SHP77 treated with DMSO at 0.1 percent for 48 hours (cell line): ENCODE measurements at regions not wholly inside any gene's neighbourhood (a gene's known extent, or its start where the extent isn't known, plus 50 kb on each side); places are given as distances from the start of the nearest gene placed in this dataset.

Experiments
- DNase-seq: peaks from one replicate; lab custom pipeline; 2025; lab: John Stamatoyannopoulos, UW

DNA sequence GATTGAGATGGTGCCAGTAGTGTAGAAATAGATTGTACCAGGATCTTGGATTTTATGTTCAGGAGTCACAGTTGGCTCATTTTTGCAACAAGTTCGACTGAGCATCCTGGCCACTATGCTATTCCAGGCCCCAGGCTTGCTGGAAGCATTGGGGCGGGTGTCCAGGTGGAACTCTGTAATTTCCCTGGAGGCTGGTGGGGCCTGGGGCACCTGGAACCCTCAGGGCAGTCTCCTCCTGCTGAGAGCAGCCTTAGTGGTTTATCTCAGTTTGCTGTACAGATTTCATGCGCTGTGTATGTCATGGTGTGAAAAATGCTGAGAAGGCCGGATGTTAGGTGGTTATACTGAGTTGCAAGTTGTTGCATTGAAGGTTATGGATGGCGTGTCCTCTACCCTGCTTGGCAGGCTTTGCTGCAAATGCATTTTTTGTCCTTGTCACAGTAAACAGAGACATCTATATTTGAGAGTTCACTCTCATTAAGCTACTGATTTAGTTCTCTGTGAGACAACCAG, 135.1 kb upstream of the MYLIP start:
- no peak for DNase-seq

DNA sequence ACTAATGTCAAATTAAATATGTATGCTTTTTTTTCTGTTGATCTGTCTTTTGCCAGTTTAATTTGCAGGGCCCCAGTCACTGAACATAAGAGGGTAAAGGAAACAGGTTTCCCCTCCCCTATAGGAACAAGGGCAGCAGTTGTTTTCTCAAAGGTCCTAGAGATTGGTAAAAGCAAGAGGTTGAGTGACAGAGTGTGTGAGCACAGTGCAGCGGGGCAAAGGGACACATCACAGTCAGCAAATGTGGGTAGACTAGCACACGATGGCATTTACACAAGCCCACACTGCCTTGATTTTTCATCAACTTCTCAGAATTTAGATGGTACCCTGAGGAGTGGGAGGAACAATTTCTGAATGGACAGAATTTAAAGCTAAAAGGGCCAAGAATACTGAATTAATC, 138.7 kb upstream of the MYLIP start:
- DNase-seq = no peak

DNA sequence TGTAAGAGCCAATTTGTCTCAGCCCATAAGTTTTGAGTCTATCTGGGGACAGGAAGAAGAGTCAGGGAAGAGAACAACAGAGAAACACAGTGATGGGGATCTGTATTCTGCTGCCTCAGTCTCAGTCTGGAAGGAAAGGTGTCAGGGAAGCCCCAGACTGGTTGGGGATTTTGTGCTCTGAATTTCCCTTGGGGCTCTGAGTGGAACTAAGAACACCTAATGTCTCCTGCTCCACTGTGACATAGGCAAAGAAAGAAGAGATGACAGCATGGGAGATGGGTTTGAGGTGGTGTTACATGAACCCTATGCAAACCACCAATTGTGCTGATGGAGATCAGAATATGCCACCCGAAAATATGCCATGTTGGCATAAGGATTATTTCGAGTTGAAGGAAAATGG, 139.5 kb upstream of the MYLIP start:
- DNase-seq = no peak

GRCh38 chr6:15987569-15987968, 141.3 kb upstream of the MYLIP start:
- no peak for DNase-seq

DNA sequence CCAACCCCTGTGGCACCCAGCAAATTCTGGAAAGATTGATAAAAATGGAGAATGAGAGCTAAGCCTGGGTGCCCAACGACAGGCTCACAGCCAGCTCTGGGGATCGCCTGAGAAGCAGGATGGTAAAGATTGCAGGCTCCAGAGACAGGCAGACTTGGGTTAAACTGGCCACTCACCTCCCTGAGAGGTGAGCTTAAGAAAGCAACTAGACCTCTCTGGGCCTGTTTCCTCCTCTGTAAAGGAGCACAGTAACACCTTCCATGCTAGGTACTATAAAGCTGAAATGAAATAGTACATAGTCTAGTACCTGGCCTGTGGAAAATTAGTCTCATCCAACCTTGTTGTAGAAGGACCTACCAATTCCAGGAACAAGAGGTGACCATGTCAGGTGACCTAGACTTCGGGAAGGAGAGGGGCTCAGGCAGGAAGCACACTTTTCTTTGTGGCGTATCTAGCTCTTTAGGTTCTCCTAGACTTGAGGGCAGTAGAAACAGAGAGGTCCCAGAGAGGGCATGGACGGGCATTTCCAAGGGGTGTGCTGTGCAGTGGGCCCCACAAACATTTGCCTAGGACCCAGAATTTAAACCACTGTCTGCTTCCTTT, 142.8 kb upstream of the MYLIP start:
- DNase-seq = no peak

DNA sequence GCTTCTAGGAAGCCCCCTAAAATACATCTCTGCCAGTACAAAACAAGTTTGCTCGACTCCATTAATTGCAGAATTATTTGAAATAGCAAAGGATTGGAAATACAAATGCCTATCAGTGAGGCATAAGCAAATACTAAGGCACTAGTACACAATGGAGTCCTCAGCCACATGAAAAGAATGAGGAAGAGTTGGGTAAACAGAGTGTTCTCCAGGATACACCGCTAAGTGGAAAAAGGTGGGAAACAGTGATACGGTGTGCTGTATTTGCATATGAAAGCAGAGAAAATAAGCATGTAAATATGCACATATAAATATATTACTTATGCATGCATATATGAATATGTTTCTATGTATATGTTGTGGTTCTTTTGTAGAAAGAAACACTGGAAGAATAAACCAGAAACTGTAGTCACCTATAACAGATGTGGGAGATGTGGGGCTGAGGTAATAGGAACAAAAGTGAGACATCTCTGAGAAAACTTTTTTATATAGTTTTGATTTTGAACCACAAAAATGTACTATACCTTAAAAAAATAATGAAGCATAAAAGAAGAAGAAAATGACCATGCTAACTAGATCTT, 143.4 kb upstream of the MYLIP start:
- no peak for DNase-seq

GRCh38 chr6:15981956-15982355, 146.9 kb upstream of the MYLIP start:
- no peak for DNase-seq

GRCh38 chr6:15980801-15981200, 148.1 kb upstream of the MYLIP start:
- no peak for DNase-seq

- no peak for DNase-seq
These were observed 150.5 kb upstream of the MYLIP start for GRCh38 chr6:15978426-15978825.

DNA sequence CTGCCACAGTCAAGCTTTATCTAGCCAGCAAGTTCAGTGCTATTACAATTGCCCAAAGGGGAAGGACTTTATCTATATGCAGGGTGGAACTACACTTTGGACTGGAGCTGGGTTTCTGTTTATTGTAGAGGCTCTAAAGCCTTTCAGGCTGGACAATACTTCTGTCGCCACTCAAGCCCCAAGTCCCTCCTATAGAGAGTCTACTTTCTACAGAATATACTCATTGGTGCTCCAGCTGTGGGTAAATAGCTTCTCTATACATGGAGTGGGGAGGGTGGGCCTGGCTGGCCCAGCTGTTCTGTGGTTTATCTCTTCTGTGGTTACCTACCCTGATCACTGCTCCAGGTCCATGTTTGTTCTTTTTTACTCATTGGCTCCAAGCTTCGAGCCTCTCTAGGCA, 151.8 kb upstream of the MYLIP start:
- DNase-seq = no peak

DNA sequence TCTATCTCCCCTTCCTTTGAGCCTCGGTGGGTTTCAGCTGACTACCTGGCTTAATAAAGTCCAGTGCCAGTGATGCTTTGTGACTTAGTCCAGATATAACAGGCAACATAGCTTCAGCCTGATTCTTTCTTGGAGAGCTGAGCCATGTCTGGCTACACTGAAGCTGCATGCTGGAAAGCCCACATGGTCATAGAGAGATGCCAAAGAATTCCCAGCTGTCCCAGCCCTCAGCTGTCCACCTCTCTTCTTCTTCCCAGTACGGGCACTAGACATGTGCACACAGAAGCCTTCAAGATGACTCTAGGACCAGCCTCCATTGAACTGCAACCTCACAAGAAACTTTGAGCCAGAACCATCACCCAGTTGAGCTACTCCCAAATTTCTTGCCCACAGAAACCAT, 154.1 kb upstream of the MYLIP start:
- no peak for DNase-seq

- no peak for DNase-seq
These were observed 158.4 kb upstream of the MYLIP start for GRCh38 chr6:15970517-15970916.

- no peak for DNase-seq
These were observed 159.6 kb upstream of the MYLIP start for GRCh38 chr6:15969236-15969778.

GRCh38 chr6:15968519-15968918, 160.4 kb upstream of the MYLIP start:
- DNase-seq = no peak

GRCh38 chr6:15966000-15966520, 162.8 kb upstream of the MYLIP start:
- no peak for DNase-seq

- no peak for DNase-seq
These were observed 166.5 kb upstream of the MYLIP start for GRCh38 chr6:15962449-15962764.

DNA sequence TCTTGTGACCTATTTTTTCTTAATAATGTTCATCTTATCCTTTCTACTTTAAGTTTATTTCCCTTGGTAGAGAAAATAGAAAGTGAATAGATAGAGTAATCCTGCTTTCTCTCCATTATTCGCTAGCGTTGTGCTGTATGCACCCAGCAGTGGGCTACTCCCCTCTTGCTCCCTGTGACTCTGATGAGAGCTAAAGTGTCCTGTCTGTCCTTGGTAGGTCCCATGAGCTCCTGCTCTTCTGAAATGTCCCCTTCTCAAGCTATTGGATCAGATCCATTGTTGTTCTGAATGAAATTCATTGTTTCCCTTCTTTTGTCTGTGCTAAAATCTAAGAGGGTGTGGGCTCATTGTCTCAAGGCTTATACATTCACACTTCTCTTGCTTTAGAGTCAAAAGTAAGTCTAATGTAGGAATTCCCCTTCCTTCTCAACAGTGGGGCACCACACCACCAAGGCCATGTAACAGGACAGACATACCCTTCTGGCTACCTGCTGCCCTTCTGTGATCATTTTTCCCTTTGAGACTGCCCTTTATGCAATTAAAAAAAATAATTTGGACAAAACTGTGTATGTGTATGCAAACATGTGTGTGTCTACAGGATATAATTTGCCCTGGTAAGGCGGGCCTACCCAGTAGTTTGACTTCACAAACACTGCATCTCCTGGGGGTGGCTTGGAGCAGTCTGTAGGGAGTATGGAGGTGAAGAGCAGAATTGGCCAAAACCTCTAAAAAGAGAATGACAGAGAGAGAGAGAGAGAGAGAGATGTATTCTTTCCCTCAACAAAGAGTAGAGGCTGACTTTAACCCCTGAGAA, 167.0 kb upstream of the MYLIP start:
- no peak for DNase-seq

- no peak for DNase-seq
These were observed 167.9 kb upstream of the MYLIP start for GRCh38 chr6:15960740-15961634.

DNA sequence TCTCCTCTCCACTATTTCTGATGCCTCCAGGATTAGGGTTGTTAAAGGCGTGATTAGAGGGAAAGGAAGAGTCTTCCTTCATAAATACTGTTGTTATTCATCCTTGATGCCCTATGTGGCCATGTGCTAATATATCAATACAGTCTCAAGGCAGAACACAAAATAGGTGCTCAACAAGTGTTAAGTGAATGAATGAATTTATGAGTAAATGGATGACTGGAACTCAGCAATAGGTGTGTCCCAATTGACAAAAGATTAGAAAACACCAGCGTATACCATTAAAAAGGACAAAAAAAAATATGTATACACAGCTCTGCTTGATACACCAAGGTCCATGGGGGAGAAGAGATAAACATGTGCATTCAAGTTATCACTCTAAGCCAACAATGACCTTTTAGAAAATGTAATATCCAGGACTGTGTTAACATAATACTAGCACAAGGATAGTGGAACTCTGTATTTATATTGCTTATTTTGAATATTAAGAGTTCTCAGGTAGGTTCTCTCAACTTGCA, 171.2 kb upstream of the MYLIP start:
- no peak for DNase-seq

GRCh38 chr6:15956205-15957106, 172.4 kb upstream of the MYLIP start:
- peak; percentile 35 for DNase-seq

DNA sequence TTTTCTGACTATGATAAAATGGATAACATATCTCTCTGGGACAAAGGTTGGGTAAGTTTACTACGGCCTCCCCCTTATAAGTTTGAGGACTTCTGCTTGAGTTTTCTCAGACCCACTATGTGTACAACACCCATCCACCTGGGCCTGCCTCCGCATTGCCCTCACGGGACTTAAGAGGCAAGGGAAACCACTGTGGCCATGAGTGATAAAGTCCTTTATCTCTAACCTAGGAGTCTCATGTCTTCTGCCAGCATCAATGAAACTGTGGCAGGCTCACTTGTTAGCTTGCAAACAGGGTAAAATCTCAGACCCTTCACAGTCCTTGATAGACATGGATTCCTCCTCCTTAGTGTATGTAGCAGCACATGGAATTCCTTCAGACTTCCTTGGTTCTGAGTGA, 173.4 kb upstream of the MYLIP start:
- no peak for DNase-seq
